Effector memory CD4-positive, alpha-beta T cell (primary cell): ENCODE measurements at regions not wholly inside any gene's neighbourhood (a gene's known extent, or its start where the extent isn't known, plus 50 kb on each side); places are given as distances from the start of the nearest gene placed in this dataset.

Experiments used
- DNase-seq, 3 donors: peaks; one replicate each; pipeline ENCODE4 v3.0.0-alpha.2; 2020
- H3K27ac ChIP-seq: 2 replicates; pipeline ENCODE4 v1.7.0; 2013; ENCODE audit warnings: mild to moderate bottlenecking, low read length, moderate library complexity; ENCODE audit not compliant: insufficient read depth, poor library complexity, severe bottlenecking
- H3K27me3 ChIP-seq: replicated peaks from 2 replicates; pipeline ENCODE4 v1.7.0; 2013; ENCODE audit warnings: mild to moderate bottlenecking, low read length; ENCODE audit not compliant: insufficient read depth, control insufficient read depth, poor library complexity, severe bottlenecking
- H3K36me3 ChIP-seq: 2 replicates; pipeline ENCODE4 v1.7.0; 2013; ENCODE audit warnings: mild to moderate bottlenecking, low read length, moderate library complexity; ENCODE audit not compliant: control insufficient read depth, insufficient read depth
- H3K4me1 ChIP-seq: 2 replicates; pipeline ENCODE4 v1.7.0; 2013; ENCODE audit warnings: low read length, mild to moderate bottlenecking; ENCODE audit not compliant: control insufficient read depth, insufficient read depth, poor library complexity, severe bottlenecking
- H3K4me3 ChIP-seq: 2 replicates; pipeline ENCODE4 v1.7.0; 2013; ENCODE audit warnings: low read length, low read depth, mild to moderate bottlenecking; ENCODE audit not compliant: insufficient read depth, poor library complexity, severe bottlenecking
- H3K9me3 ChIP-seq: 2 replicates; pipeline ENCODE4 v1.7.0; 2013; ENCODE audit warnings: mild to moderate bottlenecking, low read length, moderate library complexity; ENCODE audit not compliant: control insufficient read depth

GRCh38 chrX:137483554-137483953, 82.4 kb upstream of the ZIC3 start:
- H3K27me3 ChIP-seq = no peaks in the 10 kb centered on the region
- no peaks in the 10 kb centered on the region for H3K9me3 ChIP-seq
- H3K4me1 ChIP-seq = no peaks in the 10 kb centered on the region
- no peak overlapping the region for H3K27ac ChIP-seq
- no peak for DNase-seq
- H3K36me3 ChIP-seq = no peaks in the 10 kb centered on the region
- H3K4me3 ChIP-seq = no peak overlapping the region

GRCh38 chrX:137482136-137482535, 83.8 kb upstream of the ZIC3 start:
- H3K27ac ChIP-seq = no peak overlapping the region
- no peaks in the 10 kb centered on the region for H3K36me3 ChIP-seq
- H3K27me3 ChIP-seq = no peaks in the 10 kb centered on the region
- H3K4me3 ChIP-seq = no peak overlapping the region
- DNase-seq = no peak
- H3K4me1 ChIP-seq = no peaks in the 10 kb centered on the region
- no peaks in the 10 kb centered on the region for H3K9me3 ChIP-seq

- Histone ChIP-seq H3K27me3 (no peaks in the 10 kb centered on the region), H3K27ac (no peak overlapping the region), H3K9me3 (no peaks in the 10 kb centered on the region), H3K4me3 (no peak overlapping the region), H3K36me3 (no peaks in the 10 kb centered on the region), H3K4me1 (no peaks in the 10 kb centered on the region)
- no peak for DNase-seq
Observed at GRCh38 chrX:137479386-137479785, 86.5 kb upstream of the ZIC3 start.

GRCh38 chrX:137441711-137442110, 124.2 kb upstream of the ZIC3 start:
- Histone ChIP-seq H3K27me3 (no peaks in the 10 kb centered on the region), H3K27ac (no peak overlapping the region), H3K9me3 (no peaks in the 10 kb centered on the region), H3K36me3 (no peaks in the 10 kb centered on the region), H3K4me3 (no peak overlapping the region), H3K4me1 (no peaks in the 10 kb centered on the region)
- DNase-seq = no peak

GRCh38 chrX:137432609-137433008, 133.3 kb upstream of the ZIC3 start:
- no peak for DNase-seq
- H3K9me3 ChIP-seq = no peaks in the 10 kb centered on the region
- no peak overlapping the region for H3K27ac ChIP-seq
- peaks cover under 1% of the 10 kb centered on the region for H3K4me1 ChIP-seq
- no peak overlapping the region for H3K4me3 ChIP-seq
- H3K27me3 ChIP-seq = peaks cover 5% of the 10 kb centered on the region
- no peaks in the 10 kb centered on the region for H3K36me3 ChIP-seq

GRCh38 chrX:137431693-137432488, 134.0 kb upstream of the ZIC3 start:
- H3K4me1 ChIP-seq = peaks cover 7% of the 10 kb centered on the region
- no peaks in the 10 kb centered on the region for H3K36me3 ChIP-seq
- H3K27me3 ChIP-seq = peaks cover 13% of the 10 kb centered on the region
- no peaks in the 10 kb centered on the region for H3K9me3 ChIP-seq
- H3K27ac ChIP-seq = no peak overlapping the region
- DNase-seq = no peak
- no peak overlapping the region for H3K4me3 ChIP-seq

GRCh38 chrX:137430984-137431475, 134.9 kb upstream of the ZIC3 start:
- DNase-seq = no peak
- no peaks in the 10 kb centered on the region for H3K9me3 ChIP-seq
- no peak overlapping the region for H3K27ac ChIP-seq

GRCh38 chrX:137430301-137430700, 135.6 kb upstream of the ZIC3 start:
- Histone ChIP-seq H3K4me1 (peaks cover 8% of the 10 kb centered on the region), H3K4me3 (no peak overlapping the region), H3K36me3 (no peaks in the 10 kb centered on the region), H3K27me3 (peaks cover 18% of the 10 kb centered on the region), H3K27ac (no peak overlapping the region), H3K9me3 (no peaks in the 10 kb centered on the region)
- no peak for DNase-seq

More at GRCh38 chrX:137430984-137431475, 134.9 kb upstream of the ZIC3 start:
- Histone ChIP-seq H3K27me3 (peaks cover 18% of the 10 kb centered on the region), H3K4me1 (peaks cover 8% of the 10 kb centered on the region), H3K4me3 (no peak overlapping the region), H3K36me3 (no peaks in the 10 kb centered on the region)

- Histone ChIP-seq H3K4me3 (no peak overlapping the region), H3K27me3 (peaks cover 20% of the 10 kb centered on the region), H3K9me3 (no peaks in the 10 kb centered on the region), H3K27ac (no peak overlapping the region), H3K36me3 (no peaks in the 10 kb centered on the region), H3K4me1 (peaks cover 8% of the 10 kb centered on the region)
- no peak for DNase-seq
Observed at GRCh38 chrX:137428766-137429591, 136.9 kb upstream of the ZIC3 start.

- Histone ChIP-seq H3K9me3 (no peaks in the 10 kb centered on the region), H3K27ac (no peak overlapping the region), H3K27me3 (peaks cover 20% of the 10 kb centered on the region), H3K4me3 (peak overlapping the region; percentile 44), H3K4me1 (peaks cover 8% of the 10 kb centered on the region), H3K36me3 (no peaks in the 10 kb centered on the region)
- DNase-seq = no peak
Observed at GRCh38 chrX:137428221-137428661, 137.7 kb upstream of the ZIC3 start.
